Left lung (tissue), 4 donors: ENCODE measurements at regions not wholly inside any gene's neighbourhood (a gene's known extent, or its start where the extent isn't known, plus 50 kb on each side); places are given as distances from the start of the nearest gene placed in this dataset.
"Not testable (repeated sequence)": the region's sequence is repeated elsewhere in the genome, so short reads cannot be mapped to it uniquely, and the experiment has no call there.

Source experiments
- ATAC-seq: fragments of 200-7000 bp; cut with Tn5 transposase; one replicate; pipeline ENCODE4 v1.9.1; 2020; ENCODE audit warnings: moderate library complexity
- DNase-seq, 4 donors: peaks; one replicate each; pipeline ENCODE4 v3.0.0-alpha.2; 2013 to 2020
- H3K27ac ChIP-seq, 2 donors: fragments of 200-600 bp; sonication (generic) in 1 of 2; one replicate each; pipeline versions ENCODE4 v1.5.0 to v1.8.0; 2020 to 2021
- H3K27me3 ChIP-seq, 2 donors: fragments of 200-600 bp; sonication (generic) in 1 of 2; one replicate each; pipeline versions ENCODE4 v1.5.0 to v1.8.0; 2020 to 2021
- H3K36me3 ChIP-seq, 2 donors: fragments of 200-600 bp; sonication (generic) in 1 of 2; one replicate each; pipeline versions ENCODE4 v1.5.0 to v1.8.0; 2020 to 2021
- H3K4me1 ChIP-seq, 2 donors: fragments of 200-600 bp; one replicate each; pipeline ENCODE4 v1.8.0; 2021
- H3K4me3 ChIP-seq, 2 donors: fragments of 200-600 bp; sonication (generic) in 1 of 2; one replicate each; pipeline versions ENCODE4 v1.5.0 to v1.8.0; 2020 to 2021; ENCODE audit warnings: mild to moderate bottlenecking in 1 of 2
- H3K9me3 ChIP-seq, 2 donors: fragments of 200-600 bp; sonication (generic) in 1 of 2; one replicate each; pipeline versions ENCODE4 v1.5.0 to v1.8.0; 2020 to 2021
- CTCF ChIP-seq, 2 donors: fragments of 200-600 bp; sonication (generic) in 1 of 2; IDR thresholded peaks; one replicate each; pipeline versions ENCODE4 v1.5.0 to v1.8.0; 2021; ENCODE audit warnings: antibody characterized with exemption in 2 of 2
- intact Hi-C, 2 donors: fragments of 100-400 bp; cut with DNase I; formaldehyde crosslinking; loops; one replicate each; pipeline versions ENCODE4 v1.11.2 to v1.14.2; 2022
- donor health status: DM: no; HTN: yes; CAD: no.
- donor health status: DM: no; HTN: no; CAD: no.

- no peak for TF ChIP-seq CTCF (IDR thresholded peaks at IDR 0.05)
- DNase-seq (no peak), ATAC-seq (no peak)
- Histone ChIP-seq H3K4me3 (no peak overlapping the region), H3K9me3 (peaks cover 0 to 9% of the 10 kb centered on the region in 2 donors), H3K36me3 (no peaks in the 10 kb centered on the region), H3K4me1 (no peaks in the 10 kb centered on the region), H3K27me3 (no peaks in the 10 kb centered on the region), H3K27ac (no peak overlapping the region)
- intact Hi-C loops: no loop called here
Observed at GRCh38 chr1:104331763-104332162, 582.1 kb downstream of the AMY1C start.

GRCh38 chr1:104337927-104338326, 588.2 kb downstream of the AMY1C start:
- ATAC-seq, H3K4me1 ChIP-seq, H3K27me3 ChIP-seq, H3K27ac ChIP-seq, DNase-seq, H3K4me3 ChIP-seq, H3K36me3 ChIP-seq, intact Hi-C loops: not testable (repeated sequence)
- peaks cover 0 to 30% of the 10 kb centered on the region in 2 donors for H3K9me3 ChIP-seq

- no peak overlapping the region for H3K27ac ChIP-seq
- TF ChIP-seq CTCF (IDR thresholded peaks at IDR 0.05): no peak
- no peaks in the 10 kb centered on the region for H3K27me3 ChIP-seq
- H3K4me1 ChIP-seq: no peaks in the 10 kb centered on the region
- no peak for DNase-seq
- H3K9me3 ChIP-seq: peaks cover 0 to 24% of the 10 kb centered on the region in 2 donors
- intact Hi-C loops: no loop called here
- no peaks in the 10 kb centered on the region for H3K36me3 ChIP-seq
- ATAC-seq: no peak
- H3K4me3 ChIP-seq: no peak overlapping the region
Observed at GRCh38 chr1:104341944-104342343, 592.2 kb downstream of the AMY1C start.

GRCh38 chr1:104348277-104348676, 598.6 kb downstream of the AMY1C start:
- no peak for DNase-seq
- H3K27ac ChIP-seq: no peak overlapping the region
- no peaks in the 10 kb centered on the region for H3K9me3 ChIP-seq
- H3K4me1 ChIP-seq: no peaks in the 10 kb centered on the region
- no peaks in the 10 kb centered on the region for H3K27me3 ChIP-seq
- no peak for TF ChIP-seq CTCF (IDR thresholded peaks at IDR 0.05)
- H3K36me3 ChIP-seq: no peaks in the 10 kb centered on the region
- H3K4me3 ChIP-seq: no peak overlapping the region
- no peak for ATAC-seq
- intact Hi-C loops: no loop called here

GRCh38 chr1:104353580-104353979, 603.9 kb downstream of the AMY1C start:
- H3K36me3 ChIP-seq: no peaks in the 10 kb centered on the region

More at GRCh38 chr1:104353580-104353979, 603.9 kb downstream of the AMY1C start:
- ATAC-seq: no peak
- Histone ChIP-seq H3K27me3 (no peaks in the 10 kb centered on the region), H3K9me3 (no peaks in the 10 kb centered on the region), H3K27ac (no peak overlapping the region), H3K4me1 (no peaks in the 10 kb centered on the region), H3K4me3 (no peak overlapping the region)
- TF ChIP-seq CTCF (IDR thresholded peaks at IDR 0.05): no peak
- intact Hi-C loops: no loop called here
- no peak for DNase-seq
